IPS DF 4.7 (cell line): ENCODE measurements at regions not wholly inside any gene's neighbourhood (a gene's known extent, or its start where the extent isn't known, plus 50 kb on each side); places are given as distances from the start of the nearest gene placed in this dataset.

ENCODE experiments used
- DNase-seq: peaks from one replicate; pipeline ENCODE4 v3.0.0-alpha.2; 2013; ENCODE audit warnings: low spot score; ENCODE audit errors: extremely low read depth

DNA sequence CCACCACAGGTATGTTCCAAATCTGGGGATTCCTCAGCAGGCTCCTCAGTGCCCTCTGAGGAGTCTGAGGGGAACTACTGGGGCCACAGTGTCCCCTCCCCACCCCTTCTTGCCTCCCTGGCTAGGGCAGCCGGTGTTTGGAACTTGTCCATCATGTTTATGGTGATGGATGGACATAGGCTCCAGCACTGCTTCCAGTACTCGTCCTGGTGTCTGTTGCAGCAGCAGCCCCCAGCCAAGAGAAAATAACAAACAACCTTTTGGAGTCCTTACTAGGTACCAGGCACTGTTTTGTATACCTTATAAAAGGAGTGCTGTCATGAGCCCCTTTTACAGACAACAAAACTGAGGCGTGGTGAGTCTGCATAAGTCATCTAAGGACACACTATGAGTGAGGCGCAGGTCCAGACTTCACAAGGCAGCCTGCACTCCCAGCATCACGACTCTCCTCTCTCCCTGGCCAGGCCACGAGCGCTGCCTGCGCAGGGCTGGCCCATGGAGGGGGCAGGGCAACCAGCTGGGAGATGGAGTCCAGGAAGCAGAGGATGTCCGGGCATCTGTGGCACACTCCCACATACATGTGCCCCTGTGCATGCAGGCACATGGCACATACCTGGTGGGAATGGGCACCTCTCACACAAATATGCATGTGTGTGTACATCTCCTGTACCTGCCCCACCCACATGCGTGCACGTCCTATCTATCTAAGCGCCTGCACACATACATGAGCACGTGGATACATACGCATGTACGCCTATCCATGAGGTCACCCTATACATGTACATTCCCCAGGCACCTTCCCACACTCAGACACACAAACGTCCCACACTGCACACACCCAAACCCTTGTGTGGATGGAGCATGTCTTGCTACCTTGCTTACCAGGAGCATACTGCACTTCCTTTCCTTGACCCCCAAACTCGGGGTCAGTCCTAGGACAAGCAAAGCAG lies 152.7 kb downstream of the VEGFA start:
- no peak for DNase-seq

DNA sequence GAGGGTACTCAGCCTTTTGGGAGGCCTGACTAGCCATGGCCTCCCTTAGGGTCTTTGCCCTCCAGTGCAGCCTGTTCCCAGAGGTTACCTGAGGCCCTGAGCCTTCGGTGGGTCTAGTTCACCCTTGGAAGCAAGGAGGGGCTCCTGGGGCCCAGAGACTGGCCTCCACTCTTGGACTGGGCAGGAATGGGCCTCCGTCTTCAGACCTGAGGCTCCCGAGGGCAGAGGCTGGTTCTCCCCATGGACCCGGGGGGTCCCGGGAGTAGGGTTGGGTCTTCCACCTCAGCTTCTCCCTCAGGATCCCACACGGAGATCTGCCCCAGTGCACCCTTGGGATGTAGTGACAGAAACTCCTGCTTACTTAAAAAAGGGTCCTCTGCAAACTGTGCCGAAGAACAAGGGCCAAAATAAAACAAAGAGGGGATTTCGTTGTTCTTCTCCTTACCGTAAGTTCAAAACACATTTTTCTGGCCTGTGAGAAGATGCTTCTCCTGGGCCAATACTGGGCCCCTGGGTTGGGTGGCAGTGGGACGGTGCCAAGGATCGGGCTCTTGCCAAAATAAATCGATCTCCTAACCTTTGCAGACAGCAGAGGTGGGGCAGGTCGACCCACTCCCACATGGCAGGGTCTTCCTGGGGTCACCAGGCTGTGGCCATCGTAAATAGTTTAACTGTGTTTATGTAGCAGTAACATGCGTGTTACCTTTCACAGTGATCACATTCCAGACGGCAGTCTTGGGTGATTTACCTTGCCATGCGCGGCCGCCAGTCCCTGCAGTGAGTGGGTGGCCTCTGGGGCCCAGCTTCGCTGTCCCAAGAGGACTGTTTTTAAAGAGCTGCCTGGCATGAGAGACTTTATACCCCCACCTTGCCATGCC lies 151.8 kb downstream of the VEGFA start:
- DNase-seq: no peak

DNA sequence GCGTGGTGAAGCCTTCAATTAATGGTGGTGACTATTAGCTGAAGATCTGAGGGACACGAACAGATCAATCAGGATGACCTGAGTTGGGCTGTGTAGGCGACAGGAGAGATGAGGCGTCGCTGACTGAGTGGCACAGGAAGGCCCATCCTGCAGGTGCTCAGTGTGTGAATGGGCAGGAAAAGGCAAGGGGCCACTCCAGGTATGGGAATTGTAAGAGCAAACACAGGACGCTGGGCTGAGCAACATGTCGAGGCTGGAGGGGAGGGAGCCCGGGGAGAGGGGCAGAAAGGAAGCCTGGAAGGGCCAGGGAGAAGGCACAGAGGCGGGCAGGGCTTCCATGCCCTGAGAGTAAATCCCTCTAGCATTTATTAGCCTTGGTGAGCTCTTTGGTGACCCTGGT lies 151.0 kb downstream of the VEGFA start:
- DNase-seq: no peak

DNA sequence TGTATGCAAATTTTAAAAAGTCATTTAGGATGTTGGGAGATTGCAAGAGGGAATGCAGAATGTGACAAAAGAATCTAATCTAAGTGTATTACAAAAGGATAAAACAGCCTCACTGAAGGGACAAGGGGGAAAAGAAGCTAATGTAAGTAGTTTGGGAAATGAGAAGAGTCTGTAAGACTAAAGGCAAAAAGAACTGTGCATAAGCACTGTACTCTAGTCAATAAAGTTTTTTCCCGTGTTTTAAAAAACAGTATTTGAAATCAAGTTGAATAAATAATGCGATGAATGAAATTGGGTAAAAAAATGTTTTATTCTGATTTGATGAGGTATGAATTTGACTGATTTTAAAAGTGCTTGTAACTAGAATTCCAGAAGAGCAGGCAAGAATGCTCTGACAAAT lies 149.8 kb downstream of the VEGFA start:
- no peak for DNase-seq

DNA sequence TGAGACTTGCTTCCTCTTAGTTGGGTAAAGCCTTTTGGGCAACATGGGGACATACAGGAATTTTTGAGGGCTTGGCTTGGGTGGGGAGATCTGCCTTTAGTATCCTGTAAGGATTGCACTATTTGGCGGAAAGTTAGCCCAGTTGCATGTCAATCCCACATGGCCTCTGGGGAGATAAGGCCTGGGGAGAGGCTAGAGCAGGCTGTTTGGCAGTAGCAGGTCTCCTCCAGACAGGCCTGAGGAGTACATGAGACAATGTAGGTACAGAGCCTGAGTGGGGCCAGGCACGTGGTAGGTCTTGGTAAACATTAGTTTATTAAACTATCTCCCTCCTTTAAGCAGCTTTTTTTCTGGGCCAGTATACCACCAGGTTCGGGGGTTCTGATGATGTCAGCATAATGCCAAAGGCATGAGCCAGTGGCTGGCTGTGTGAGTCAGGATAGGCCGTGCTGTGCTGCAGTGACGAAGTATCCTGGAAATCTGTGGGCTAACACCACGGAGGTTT lies 147.9 kb downstream of the VEGFA start:
- no peak for DNase-seq

DNA sequence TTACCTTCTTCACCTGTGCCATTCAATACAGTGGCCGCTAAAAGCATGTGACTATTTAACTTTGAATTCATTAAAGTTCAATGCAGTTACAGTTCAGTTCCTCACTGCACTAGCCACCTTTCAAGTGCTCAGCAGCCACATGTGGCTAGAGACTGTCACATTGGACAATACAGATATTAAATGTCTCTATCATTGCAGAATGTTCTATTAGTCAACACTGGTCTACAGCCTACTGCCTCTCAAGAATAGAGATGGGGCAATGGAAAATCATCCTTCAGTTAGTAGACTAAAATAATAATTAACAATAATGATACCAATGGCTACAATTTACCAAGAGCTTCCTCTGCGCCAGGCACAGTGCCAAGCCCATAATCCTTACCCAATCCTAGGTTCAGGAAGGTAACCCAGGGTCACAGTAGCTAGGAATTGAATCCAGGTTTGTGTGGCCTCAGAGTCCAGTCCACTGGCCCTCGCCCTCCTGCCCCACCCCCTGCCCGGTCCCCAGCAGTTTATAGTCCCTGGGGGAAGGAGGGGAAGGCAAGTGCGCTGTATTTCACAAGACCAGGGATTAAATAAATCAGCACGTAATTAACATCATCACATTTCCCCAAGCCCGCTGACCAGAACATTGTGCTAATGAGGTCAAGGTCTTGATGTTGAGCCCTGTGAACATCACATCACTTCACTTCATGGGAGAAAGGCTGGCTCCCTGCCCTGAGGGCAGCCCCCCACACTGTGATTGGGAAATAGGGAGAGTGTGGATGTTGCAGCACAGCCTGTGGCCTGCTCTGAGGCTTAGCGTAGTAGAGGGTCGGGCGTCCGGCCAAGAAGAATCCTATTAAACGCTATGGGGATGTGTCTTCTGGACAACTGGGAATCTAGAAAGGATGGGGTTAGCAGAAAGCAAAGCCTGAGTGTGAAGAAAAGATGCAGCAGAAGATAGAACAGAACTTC lies 147.2 kb downstream of the VEGFA start:
- DNase-seq: no peak

DNA sequence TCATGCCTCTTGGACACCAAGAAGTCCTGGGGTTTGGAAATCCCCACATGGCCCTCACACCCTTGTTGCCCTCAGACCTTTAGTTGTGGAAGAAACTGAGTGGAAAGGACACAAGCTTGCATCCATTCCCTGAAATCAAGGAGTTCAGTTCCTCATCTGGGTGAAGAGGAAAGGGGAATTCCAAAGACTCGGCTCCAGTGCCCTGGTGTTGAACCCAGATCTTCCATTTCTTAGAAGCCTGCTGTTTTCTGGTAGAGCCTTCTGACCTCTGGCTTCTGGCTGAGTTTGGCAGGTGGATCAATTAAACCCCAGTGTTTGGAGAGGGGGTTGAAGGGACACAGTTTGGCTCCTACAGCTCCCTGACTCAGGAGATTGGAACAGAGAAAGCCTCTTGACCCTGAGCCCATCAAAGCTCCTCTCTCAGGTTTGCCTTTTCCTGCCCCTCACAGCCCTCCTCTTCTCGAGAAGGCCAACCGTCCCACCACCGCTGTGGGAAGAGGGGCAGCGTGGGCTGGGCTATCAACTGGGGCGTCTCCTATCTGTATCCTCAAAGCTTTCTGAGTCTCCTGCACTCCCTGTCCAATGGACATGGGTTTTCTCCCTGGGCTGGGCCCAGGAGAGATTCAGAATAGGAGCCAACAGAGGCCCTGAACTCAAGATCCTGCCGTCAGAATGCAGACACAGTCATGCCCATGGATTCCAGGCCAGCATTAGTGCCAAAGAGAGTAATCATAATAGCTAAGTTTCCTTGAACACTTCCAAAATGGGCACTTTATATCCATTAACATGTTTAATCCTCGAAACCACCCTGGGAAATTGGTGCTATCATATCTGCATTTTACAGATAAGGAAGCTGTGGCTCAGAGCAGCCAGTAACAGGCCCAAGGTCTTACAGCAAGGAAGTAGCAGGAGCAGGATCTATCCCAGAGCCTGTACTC lies 146.2 kb downstream of the VEGFA start:
- no peak for DNase-seq

DNA sequence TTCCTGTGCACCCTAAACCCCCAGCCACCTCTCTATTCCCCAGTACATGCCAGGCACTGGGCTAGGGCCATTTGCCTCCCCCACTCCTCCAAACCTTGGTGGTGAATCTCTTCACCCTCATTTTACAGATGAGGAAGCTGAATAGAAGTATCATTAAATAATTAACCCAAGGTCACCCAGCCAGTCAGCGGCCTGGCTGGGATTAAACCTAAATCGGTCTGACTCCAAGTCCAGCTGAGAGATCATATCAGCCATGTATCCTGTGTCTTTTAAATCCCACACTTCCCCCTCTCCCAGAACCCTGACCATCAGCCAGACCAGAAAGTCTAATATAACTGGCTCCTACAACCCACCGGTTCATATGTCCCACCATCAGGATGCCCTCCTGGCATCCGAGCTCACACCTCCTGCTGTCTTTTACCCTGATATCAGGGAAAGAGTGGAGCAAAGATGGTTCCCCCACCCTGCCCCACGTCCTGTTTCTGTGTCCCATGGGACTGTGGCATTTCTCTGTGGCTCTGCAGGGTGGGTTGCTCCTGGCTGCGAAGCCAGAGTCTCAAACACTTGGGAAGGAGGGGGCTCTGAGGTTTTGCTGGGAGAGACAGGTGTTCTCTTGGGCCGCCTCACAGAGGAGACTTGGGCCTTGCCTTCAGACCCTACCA lies 145.3 kb downstream of the VEGFA start:
- no peak for DNase-seq

DNA sequence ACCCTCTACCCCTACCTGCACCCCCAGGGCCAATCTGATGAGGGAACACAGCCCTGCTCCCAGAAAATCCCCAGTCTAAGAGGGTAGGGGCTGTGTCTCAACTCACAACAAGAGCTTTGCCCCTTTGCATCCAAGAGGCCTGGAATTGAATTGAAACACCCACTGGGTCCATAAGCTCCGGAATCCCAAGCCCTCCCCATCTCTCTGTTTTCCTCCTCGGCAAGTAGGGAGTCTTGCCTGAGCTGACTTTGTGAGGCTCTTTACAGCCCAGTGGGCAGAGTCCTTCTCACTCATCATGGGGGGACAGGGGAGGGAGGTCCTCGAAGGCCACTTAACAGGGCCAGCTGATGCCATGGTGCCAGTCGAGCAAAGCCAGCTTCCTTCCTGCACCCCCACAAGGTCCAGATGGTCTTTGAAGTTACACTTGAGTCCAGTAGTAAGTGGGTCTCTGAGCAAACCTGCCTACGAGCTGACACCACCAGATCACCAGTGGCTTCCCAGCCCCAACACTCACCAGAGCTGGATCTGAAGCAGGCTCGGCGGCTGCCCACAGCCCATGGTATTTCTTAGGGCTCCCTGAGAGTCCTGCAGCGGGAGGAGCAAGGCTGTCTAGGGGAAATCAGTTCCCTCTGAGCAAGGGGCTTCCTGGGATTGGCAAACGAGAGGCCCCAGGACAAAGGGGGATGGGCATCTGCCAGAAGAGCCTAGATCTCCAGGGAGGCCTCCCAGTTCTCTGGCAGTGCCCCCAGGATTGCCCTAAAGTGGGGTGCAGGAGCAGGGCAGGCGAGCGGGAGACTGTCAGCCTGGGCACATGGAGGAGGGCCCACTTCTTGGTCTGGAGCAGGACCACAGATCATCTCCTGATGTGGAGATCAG lies 144.5 kb downstream of the VEGFA start:
- DNase-seq: no peak

DNA sequence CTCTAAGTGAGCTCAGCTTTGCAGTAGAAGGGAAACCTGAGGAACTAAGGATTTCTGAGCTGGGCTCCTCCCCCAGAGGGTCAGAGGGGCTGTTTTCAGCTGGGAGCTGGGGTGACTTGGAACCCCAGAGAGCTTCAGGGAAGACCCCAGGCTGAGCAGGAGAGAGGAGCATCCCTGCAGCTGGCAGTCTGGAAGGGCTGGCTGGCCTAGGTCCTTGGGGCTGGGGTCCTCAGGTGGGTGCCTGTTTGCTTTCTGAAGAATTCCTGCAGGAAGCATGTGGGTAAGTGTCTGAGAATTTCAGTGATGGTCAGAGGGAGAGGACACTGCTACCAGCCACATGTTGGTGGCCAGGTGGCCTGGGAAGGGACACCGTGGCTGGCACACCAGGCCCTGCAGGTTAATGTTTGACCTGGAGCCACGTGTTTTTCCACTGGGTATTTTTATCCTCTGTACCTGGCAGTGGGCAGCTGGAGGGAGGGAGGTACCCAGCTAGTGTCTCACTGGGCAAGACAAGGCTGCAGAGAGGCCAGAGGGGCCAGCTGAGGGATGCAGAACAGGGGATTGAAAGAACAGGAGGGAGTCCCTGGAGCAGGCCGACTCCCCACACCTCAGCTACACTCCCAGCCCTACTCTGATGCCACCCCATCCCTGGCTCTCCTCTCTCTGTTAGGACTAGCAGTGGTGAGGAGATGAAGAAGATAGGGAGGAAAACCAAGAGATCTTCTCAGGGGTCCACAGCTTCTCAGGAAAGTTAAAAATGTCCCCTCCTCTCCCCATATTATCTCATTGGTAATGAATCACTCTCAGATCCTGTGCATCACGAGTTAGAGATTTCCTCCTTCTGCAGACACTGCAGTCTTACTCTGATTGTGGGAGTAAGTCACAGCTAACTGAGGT lies 143.6 kb downstream of the VEGFA start:
- DNase-seq: no peak

DNA sequence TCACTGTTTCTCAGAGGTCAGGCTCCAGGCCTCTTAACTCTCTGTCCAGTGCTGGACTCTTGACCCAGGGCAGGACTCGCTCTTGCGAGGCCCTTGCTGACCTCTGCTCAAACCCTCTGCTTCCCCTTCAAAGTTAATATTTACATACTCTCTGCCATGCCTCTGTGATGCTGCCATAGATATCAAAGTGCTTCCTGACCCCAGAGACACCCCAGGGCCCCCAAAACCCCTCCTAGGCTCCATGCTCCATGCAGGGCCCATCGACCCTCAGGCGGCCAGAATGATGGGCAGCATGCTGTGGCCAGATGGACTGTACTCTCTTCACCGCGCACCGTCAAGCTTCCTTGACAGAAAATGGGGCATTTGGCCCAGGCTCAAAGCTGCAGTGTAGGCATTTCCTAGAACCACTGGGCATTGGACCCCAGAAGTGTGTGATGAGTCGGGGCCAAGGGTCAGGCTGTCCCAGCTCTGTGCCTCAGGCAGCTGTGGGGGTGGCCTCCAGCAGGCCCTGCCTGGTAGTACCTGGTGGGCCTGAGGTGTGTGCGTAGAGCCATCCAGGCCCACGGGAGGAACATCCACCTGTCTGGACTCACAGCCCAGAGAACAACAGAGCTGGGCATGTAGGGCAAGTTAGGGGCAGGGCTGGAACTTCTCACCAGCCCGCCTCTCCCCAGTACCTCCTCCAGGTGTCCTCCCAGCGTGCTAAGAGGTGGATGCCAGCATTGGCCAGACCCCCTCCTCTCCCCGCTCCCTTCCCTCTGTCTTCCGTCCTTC lies 142.8 kb downstream of the VEGFA start:
- no peak for DNase-seq

DNA sequence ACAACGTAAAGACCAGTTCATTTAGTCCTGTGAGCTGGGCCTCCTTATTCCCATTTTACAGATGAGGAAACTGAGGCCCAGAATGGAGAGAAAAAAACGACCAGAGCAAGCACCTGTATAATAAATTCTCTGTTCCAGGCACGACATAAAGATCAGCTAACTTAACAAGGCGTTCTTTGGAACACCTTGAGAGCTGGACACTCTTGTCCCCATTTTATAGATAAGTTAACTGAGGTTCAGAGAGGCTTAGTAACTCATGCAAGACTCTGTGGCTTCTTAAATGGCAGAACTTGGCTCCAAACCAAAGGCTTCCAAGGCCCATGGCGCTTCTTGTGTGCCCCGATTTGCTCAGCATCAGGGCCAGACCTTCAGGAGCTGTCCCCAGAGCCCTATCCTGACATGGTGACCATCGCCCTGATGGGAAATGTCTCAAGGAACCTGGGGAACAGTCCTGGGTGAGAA lies 142.1 kb downstream of the VEGFA start:
- no peak for DNase-seq

DNA sequence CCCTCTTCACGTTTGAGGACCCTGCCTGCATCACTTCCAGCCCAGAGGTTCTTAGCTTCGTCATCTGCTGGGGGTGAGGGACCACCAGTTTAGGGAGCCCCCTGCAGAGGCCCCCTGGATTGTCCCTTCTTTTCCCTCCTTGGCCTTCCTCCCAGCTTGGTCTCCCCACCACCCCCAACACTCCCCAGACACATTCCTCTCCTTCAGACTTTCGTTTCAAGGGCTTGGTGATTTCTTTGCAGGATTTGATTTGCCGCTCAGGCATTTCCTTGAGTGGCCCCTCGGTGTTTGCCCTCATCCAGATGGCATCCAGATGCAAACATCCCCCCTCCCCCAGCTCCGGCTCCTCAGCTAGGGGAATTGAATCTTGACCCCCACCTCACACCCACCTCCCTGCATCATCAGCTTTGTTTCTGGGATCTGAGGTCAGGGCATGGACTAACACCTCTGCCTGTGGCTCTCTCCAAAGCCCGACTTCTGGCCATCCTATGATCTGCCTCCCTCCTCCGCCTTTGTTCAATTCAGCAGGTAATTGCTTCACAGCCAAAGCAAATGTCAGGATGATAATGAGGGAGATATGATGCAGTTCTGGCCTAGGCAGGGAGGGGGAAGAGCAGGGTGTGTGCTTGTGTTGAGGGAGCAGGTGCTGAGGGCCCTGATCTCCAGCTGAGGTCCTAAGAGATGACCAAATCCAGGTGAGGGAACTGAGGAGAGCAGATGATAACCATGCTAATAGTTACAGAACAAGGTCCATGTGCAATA lies 141.5 kb downstream of the VEGFA start:
- DNase-seq: no peak

DNA sequence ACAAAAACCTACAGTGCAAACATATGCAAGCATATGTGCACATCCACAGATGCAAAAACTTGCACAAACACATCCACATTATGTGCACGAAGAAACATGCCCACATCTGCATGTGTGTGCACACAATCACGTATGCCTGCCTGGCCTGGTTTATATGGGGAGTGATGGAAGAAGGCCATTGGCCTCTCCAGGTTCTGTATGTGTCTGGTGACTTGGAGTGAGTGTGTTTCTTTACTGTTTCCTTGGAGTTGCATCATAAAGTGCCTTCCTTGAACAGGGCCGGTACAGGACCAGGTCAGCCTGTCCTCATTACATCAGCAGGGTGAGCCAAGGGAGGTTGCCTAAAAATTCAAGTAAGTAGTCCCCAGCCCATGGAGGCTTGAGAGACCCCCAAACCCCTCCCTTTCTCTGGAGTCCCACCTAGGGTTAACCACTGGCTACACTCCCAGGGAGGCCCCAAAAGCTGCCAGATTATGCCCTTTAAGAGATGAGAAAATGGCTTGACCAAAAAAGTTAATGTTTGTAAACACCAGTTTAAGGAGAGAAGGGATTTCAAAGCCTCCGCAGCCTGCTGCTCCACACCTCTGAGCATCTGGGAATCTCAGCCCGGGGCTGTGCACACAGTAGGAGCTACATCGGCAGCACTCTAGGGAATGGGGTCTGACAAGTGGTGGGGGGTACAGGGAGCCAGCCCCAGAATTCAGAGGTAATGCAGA lies 140.8 kb downstream of the VEGFA start:
- no peak for DNase-seq

DNA sequence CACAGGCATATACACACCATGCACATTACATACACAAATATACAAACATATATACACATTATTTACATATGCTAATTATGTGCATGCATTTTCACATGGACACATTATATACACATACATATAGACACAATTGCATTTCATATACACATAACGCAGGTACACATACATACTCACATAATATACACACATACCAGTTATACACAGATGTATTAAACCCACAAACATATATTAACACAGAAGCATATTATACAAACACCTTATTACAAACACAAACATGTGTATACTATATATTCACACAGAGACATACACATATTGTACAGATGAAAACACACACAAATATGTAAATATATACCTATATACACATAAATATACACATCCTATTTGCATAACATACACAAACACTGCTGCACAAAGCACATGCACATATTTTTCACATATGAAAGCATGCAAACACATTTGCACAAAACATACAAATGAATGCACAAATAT lies 140.2 kb downstream of the VEGFA start:
- DNase-seq: no peak
